ENCODE measurements at regions not wholly inside any gene's neighbourhood (a gene's known extent, or its start where the extent isn't known, plus 50 kb on each side); places are given as distances from the start of the nearest gene placed in this dataset.
"Not testable (repeated sequence)": the region's sequence is repeated elsewhere in the genome, so short reads cannot be mapped to it uniquely, and the experiment has no call there.

- DNase-seq: no peak
Measured at GRCh38 chr19:27745978-27746542, 1466.9 kb downstream of the UQCRFS1 start.

DNA sequence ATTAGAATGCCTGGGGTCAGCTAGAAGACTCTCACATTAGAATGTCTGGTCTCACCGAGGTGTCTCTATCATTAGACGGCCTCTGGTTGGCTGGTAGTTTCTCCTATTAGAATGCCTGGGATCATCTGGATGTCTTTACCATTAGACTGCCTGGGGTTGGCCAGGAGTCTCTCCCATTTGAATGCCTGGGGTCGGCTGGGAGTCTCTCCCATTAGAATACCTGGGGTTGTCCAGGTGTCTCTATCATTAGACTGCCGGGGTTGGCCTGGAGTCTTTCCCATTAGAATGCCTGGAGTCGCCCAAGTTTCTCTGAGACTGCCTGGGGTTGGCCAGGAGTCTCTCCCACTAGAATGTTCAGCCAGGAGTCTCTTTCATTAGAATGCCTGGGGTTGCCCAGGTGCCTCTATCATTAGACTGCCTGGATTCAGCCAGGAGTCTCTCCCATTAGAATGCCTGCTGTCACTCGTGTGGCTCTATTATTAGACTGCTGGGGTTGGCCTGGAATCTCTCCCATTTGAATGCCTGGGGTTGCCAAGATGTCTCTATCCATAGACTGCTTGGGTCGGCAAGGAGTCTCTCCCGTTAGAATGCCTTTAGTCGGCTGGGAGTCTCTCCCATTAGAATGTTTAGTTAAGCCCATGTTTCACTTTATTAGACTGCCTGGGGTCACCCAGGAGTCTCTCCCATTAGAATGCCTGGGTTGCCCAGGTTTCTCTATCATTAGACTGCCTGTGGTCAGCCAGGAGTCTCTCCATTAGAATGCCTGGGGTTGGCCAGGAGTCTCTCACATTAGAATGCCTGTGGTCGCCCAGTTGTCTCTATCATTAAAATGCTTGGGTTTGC is 1467.8 kb downstream of the UQCRFS1 start:
- DNase-seq: no peak

DNA sequence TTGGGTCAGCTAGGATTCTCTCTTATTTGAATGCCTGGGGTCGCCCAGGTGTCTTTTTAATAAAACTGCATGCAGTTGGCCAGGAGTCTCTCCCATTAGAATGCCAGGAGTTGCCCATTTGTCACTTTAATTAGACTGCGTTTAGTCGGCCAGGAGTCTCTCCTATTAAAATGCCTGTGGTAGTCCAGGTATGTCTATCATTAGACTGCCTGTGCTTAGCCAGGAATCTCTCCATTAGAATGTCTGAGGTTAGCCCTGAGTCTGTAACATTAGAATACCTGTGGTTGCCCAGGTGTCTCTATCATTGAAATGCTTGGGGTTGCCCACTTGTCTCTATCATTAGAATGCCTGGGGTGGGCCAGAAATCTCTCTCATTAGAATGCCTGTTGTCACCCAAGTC is 1470.9 kb downstream of the UQCRFS1 start:
- DNase-seq: no peak

GRCh38 chr19:27741236-27741635 is 1471.7 kb downstream of the UQCRFS1 start:
- no peak for DNase-seq

DNA sequence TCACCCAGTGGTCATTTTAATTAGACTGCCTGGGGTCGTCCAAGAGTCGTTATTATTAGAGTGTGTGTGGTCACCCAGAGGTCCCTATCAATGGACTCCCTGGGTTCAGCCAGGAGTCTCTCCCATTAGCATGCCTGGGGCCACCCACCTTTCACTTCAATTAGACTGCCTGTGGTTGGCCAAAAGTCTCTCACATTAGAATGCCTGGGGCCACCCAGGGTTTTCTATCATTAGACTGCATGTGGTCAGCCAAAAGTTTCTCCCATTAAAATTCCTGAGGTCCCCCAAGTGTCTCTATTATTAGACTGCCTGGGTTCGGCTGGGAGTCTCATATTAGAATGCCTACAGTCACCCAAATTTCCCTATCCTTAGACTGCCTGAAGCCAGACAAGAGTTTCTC is 1472.6 kb downstream of the UQCRFS1 start:
- no peak for DNase-seq

GRCh38 chr19:27738569-27739193 is 1474.3 kb downstream of the UQCRFS1 start:
- no peak for DNase-seq

DNA sequence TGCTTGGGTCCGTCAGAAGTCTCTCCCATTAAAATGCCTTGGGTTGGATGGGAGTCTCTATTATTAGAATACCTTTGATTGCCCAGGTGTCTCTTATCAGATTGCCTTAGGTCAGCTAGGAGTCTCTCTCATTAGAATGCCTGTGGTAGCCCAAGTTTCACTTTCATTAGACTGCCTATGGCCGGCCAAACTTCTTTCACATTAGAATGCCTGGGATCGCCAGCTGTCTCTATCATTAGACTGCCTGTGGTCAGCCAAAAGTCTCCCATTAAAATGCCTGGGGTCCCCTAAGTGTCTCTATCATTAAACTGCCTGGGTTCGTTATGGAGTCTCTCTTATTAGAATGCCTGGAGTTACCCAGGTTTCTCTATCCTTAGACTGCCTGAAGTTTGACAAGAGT is 1476.7 kb downstream of the UQCRFS1 start:
- DNase-seq: no peak

DNA sequence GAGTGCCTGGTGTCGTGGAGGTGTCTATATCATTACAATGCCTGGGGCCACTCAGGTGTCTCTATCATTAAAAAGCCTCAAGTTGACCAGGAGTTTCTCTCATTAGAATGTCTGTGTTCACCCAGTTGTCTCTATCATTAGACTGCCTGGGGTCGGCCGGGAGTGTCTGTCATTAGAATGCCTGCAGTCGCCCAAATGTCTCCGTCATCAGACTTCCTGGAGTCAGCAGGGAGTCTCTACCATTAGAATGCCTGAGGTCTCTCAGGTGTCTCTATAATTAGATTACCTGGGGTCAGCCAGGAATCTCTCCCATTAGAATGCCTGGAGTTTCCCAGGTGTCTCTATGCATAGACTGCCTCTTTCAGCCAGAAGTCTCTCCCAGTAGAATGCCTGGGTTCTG is 1477.6 kb downstream of the UQCRFS1 start:
- DNase-seq: no peak

DNA sequence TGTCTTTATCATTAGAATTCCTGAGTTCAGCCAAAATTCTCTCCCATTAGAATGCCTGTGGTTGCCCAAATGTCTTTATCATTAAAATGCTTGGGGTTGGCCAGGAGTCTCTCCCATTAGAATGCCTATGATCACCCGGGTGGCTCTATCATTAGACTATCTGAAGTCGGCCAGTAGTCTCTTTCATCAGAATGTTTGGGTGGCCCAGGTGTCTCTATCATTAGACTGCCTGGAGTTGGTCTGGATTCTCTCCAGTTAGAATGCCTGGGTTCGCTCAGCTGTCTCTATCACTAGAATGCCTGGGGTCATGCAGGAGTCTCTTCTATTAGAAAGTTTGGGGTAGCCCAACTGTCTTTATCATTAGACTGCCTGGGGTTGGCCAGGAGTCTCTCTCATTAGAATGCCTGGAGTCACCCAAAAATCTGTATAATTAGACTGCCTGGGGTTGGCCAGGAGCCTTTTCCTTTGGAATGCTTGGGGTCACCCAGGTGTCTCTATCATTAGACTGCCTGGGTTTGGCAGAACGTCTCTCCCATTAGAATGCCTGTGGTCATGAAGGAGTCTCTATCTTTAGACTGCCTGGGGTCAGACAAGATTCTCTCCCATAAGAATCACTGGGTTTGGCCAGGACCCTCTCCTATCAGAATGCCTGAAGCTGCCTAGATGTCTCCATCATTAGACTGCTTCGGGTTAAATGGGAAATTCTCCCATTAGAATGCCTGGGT is 1478.3 kb downstream of the UQCRFS1 start:
- DNase-seq: no peak

GRCh38 chr19:27733551-27734266 is 1479.2 kb downstream of the UQCRFS1 start:
- DNase-seq: no peak

GRCh38 chr19:27729332-27729731 is 1483.6 kb downstream of the UQCRFS1 start:
- DNase-seq: no peak

GRCh38 chr19:27722625-27723024 is 1490.3 kb downstream of the UQCRFS1 start:
- no peak for DNase-seq

DNA sequence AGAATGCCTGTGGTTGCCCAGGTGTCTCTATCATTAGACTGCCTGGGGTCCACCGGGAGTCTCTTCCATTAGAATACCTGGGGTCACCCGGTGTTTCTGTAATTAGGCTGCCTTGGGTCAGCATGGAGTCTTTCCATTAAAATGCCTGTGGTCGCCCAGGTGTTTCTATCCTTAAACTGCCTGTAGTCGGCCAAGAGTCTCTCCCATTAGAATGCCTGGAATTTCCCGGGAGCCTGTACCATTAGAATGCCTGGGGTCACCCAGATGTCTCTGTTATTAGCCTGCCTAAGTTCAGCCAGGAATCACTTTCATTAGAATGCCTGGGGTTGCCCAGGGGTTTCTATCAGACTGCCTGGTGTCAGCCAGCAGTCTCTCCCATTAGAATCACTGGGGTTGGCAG is 1492.8 kb downstream of the UQCRFS1 start:
- DNase-seq: no peak

DNA sequence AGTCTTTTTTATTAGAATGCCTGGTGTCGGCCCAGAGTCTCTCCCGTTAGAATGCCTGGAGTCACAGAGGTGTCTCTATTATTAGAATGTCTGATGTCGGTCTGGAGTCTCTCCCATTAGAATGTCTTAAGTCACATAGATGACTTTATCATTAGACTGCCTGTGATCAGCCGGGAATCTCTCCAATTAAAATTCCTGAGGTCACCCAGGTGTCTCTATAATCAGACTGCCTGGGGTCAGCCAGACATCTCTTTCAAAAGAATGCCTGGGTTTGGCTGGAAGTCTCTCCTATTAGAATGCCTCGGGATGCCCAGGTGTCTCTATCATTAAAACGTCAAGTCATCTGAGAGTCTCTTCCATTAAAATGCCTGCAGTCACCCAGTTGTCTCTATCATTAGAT is 1493.9 kb downstream of the UQCRFS1 start:
- DNase-seq: no peak

DNA sequence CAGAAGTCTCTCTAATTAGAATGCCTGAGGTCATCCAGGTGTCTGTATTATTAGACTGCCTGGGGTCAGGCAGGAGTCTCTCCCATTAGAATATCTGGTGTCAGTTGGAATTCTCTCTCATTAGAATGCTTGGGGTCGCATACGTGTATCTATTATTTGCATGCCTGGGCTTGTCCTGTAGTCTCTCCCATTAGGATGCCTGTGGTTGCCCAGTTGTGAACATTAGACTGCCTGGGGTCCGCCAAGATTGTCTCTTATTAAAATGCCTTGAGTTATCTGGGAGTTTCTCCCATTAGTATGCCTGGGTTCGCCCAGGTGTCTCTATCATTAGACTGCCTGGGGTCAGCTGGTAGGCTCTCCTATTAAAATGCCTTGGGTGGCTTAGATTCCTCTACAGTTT is 1494.7 kb downstream of the UQCRFS1 start:
- no peak for DNase-seq

- DNase-seq: no peak
Measured at GRCh38 chr19:27717825-27718224, 1495.1 kb downstream of the UQCRFS1 start.

DNA sequence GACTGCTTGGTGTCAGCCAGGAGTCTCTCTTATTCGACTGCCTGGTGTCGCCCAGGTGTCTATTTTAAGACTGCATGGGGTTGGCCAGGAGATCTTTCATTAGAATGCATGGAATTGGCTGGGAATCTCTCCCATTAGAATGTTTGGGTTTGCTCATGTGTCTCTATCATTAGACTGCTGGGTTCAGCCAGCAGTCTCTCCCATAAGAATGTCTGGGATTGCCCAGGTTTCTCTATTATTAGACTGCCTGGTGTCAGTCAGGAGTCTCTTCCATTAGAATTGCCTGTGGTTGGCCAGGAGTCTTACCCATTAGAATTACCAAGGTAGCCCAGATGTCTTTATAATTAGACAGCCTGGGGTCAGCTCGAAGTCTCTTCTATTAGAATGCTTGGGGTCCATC is 1496.0 kb downstream of the UQCRFS1 start:
- DNase-seq: no peak

DNA sequence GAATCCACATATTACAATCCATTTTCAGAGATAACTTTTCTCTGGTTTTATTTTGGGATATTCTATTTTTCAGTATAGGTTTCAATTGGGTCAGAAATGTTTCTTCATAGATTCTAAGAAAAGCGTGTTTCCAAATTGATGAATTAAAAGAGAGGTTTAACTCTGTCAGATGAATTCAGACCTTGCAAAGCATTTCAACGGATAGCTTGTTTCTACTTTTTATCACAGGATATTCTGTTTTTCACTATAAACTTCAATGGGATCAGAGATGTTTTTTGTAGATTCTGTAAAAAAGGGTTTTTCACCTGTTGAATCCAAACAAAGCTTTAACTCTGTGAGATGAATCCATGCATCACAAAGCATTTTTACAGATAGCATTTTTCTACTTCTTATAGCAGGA is 1498.1 kb downstream of the UQCRFS1 start:
- no peak for DNase-seq

DNA sequence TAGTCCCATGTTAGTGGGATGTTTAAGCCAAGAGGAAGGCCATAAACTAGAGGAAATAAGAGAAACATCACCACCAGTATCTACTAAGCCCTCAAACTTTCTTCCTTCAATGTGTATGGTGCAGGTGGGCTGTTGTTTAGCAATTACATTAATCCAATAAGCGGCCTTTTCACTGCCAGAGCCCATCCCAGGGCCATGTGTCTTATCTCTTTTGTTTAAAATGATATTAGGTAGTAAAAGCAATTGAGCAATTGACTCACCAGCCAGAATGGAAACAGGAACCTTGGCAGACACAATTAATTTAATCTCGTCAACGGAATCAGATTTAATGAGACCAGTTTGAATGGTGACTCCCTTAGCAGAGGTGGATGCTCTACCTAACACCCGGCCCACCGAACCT is 1503.5 kb downstream of the UQCRFS1 start:
- DNase-seq: no peak

GRCh38 chr19:27708986-27709385 is 1504.0 kb downstream of the UQCRFS1 start:
- not testable (repeated sequence) for DNase-seq

GRCh38 chr19:27707026-27707425 is 1505.9 kb downstream of the UQCRFS1 start:
- DNase-seq: not testable (repeated sequence)

GRCh38 chr19:27705896-27706295 is 1507.1 kb downstream of the UQCRFS1 start:
- no peak for DNase-seq
